Suprapubic skin (tissue), 4 donors: ENCODE measurements at regions not wholly inside any gene's neighbourhood (a gene's known extent, or its start where the extent isn't known, plus 50 kb on each side); places are given as distances from the start of the nearest gene placed in this dataset.

ENCODE experiments used
- DNase-seq, 2 donors: peaks; one replicate each; pipeline ENCODE4 v3.0.0-alpha.2; 2019; ENCODE audit warnings: low spot score in 2 of 2
- H3K27ac ChIP-seq: fragments of 200-600 bp; sonication (generic); one replicate; pipeline ENCODE4 v1.5.1; 2019
- H3K27me3 ChIP-seq: fragments of 200-600 bp; sonication (generic); one replicate; pipeline ENCODE4 v1.5.1; 2019
- H3K36me3 ChIP-seq: fragments of 200-600 bp; sonication (generic); one replicate; pipeline ENCODE4 v1.5.1; 2019
- H3K4me1 ChIP-seq: fragments of 200-600 bp; sonication (generic); one replicate; pipeline ENCODE4 v1.5.1; 2019
- H3K4me3 ChIP-seq: fragments of 200-600 bp; sonication (generic); one replicate; pipeline ENCODE4 v1.5.1; 2019; ENCODE audit warnings: mild to moderate bottlenecking
- H3K9me3 ChIP-seq: fragments of 200-600 bp; sonication (generic); one replicate; pipeline ENCODE4 v1.5.1; 2019
- CTCF ChIP-seq, 2 donors: fragments of 200-600 bp in 1 of 2; fragments of 450-650 bp in 1 of 2; sonication (generic) in 1 of 2; IDR thresholded peaks; one replicate each; pipeline ENCODE4 v1.5.1; 2016 to 2019; ENCODE audit warnings: antibody characterized with exemption in 2 of 2, mild to moderate bottlenecking in 1 of 2, moderate library complexity in 1 of 2
- EP300 ChIP-seq: sonication (generic); formaldehyde crosslinking; IDR thresholded peaks from one replicate; pipeline ENCODE4 v1.6.1; 2017; ENCODE audit warnings: antibody characterized with exemption
- POLR2A ChIP-seq, 2 donors: fragments of 450-650 bp; IDR thresholded peaks; one replicate each; pipeline ENCODE4 v1.6.1; 2017; ENCODE audit warnings: antibody characterized with exemption in 2 of 2, mild to moderate bottlenecking in 2 of 2, moderate library complexity in 2 of 2
- POLR2AphosphoS5 ChIP-seq, 3 donors: sonication (generic); formaldehyde crosslinking; IDR thresholded peaks; one replicate each; pipeline ENCODE4 v1.6.1; 2017; ENCODE audit warnings: antibody characterized with exemption in 3 of 3
- WGBS: methylation state at CpG from one replicate; pipeline ENCODE4 v1.1.5; 2018; 5-methylcytosine and 5-hydroxymethylcytosine counted together

GRCh38 chr2:163343316-163343715 lies 392.5 kb downstream of the FIGN start:
- WGBS, result 91% methylated on average over 7 of the region's 7 CpGs
- H3K4me3 ChIP-seq, result no peak overlapping the region
- H3K4me1 ChIP-seq, result peaks cover 4% of the 10 kb centered on the region
- H3K27ac ChIP-seq, result no peak overlapping the region
- H3K9me3 ChIP-seq, result no peaks in the 10 kb centered on the region
- H3K27me3 ChIP-seq, result no peaks in the 10 kb centered on the region
- TF ChIP-seq EP300 (no peak), POLR2A (IDR thresholded peaks at IDR 0.05) (no peak), CTCF (IDR thresholded peaks at IDR 0.05) (no peak), POLR2AphosphoS5 (IDR thresholded peaks at IDR 0.05) (no peak)
- H3K36me3 ChIP-seq, result no peaks in the 10 kb centered on the region
- no peak for DNase-seq

GRCh38 chr2:163341426-163341825 lies 394.4 kb downstream of the FIGN start:
- no peak for DNase-seq
- Histone ChIP-seq H3K9me3 (no peaks in the 10 kb centered on the region), H3K27ac (no peak overlapping the region), H3K4me3 (no peak overlapping the region), H3K36me3 (no peaks in the 10 kb centered on the region), H3K4me1 (no peaks in the 10 kb centered on the region), H3K27me3 (no peaks in the 10 kb centered on the region)
- TF ChIP-seq POLR2AphosphoS5 (IDR thresholded peaks at IDR 0.05), result no peak
- TF ChIP-seq EP300, result no peak
- 37% methylated on average over 2 of the region's 2 CpGs for WGBS

- no peaks in the 10 kb centered on the region for H3K27me3 ChIP-seq
- H3K4me3 ChIP-seq, result no peak overlapping the region
- H3K36me3 ChIP-seq, result no peaks in the 10 kb centered on the region
- no peak for DNase-seq
- no peaks in the 10 kb centered on the region for H3K9me3 ChIP-seq
- H3K4me1 ChIP-seq, result no peaks in the 10 kb centered on the region
- TF ChIP-seq POLR2A (IDR thresholded peaks at IDR 0.05) (no peak), EP300 (no peak), POLR2AphosphoS5 (IDR thresholded peaks at IDR 0.05) (no peak), CTCF (IDR thresholded peaks at IDR 0.05) (no peak)
- H3K27ac ChIP-seq, result no peak overlapping the region
- 84% methylated on average over 3 of the region's 3 CpGs for WGBS
Observed at GRCh38 chr2:163338270-163338669, 397.5 kb downstream of the FIGN start.

- no peak for DNase-seq
- Histone ChIP-seq H3K36me3 (no peaks in the 10 kb centered on the region), H3K27me3 (no peaks in the 10 kb centered on the region), H3K27ac (no peak overlapping the region), H3K9me3 (no peaks in the 10 kb centered on the region), H3K4me1 (no peaks in the 10 kb centered on the region), H3K4me3 (no peak overlapping the region)
- WGBS, result 61% methylated on average over 2 of the region's 2 CpGs
- TF ChIP-seq EP300 (no peak), POLR2AphosphoS5 (IDR thresholded peaks at IDR 0.05) (no peak), POLR2A (IDR thresholded peaks at IDR 0.05) (no peak), CTCF (IDR thresholded peaks at IDR 0.05) (no peak)
Observed at GRCh38 chr2:163324677-163325076, 411.1 kb downstream of the FIGN start.

GRCh38 chr2:163319006-163319405 lies 416.8 kb downstream of the FIGN start:
- H3K27ac ChIP-seq, result no peak overlapping the region
- H3K27me3 ChIP-seq, result no peaks in the 10 kb centered on the region
- H3K9me3 ChIP-seq, result no peaks in the 10 kb centered on the region
- no peaks in the 10 kb centered on the region for H3K4me1 ChIP-seq
- TF ChIP-seq POLR2A (IDR thresholded peaks at IDR 0.05) (no peak), POLR2AphosphoS5 (IDR thresholded peaks at IDR 0.05) (no peak), CTCF (IDR thresholded peaks at IDR 0.05) (no peak), EP300 (no peak)
- WGBS, result 36% methylated on average over 2 of the region's 2 CpGs
- no peak overlapping the region for H3K4me3 ChIP-seq
- DNase-seq, result no peak
- no peaks in the 10 kb centered on the region for H3K36me3 ChIP-seq

- Histone ChIP-seq H3K27ac (no peak overlapping the region), H3K27me3 (no peaks in the 10 kb centered on the region), H3K9me3 (no peaks in the 10 kb centered on the region), H3K36me3 (no peaks in the 10 kb centered on the region), H3K4me3 (no peak overlapping the region), H3K4me1 (no peaks in the 10 kb centered on the region)
- DNase-seq, result no peak
- WGBS, result 68% methylated on average over 2 of the region's 2 CpGs
- no peak for TF ChIP-seq POLR2AphosphoS5 (IDR thresholded peaks at IDR 0.05)
- no peak for TF ChIP-seq EP300
- no peak for TF ChIP-seq CTCF (IDR thresholded peaks at IDR 0.05)
- no peak for TF ChIP-seq POLR2A (IDR thresholded peaks at IDR 0.05)
Observed at GRCh38 chr2:163314712-163315111, 421.1 kb downstream of the FIGN start.
